HG03066 (cell line): ENCODE measurements at regions not wholly inside any gene's neighbourhood (a gene's known extent, or its start where the extent isn't known, plus 50 kb on each side); places are given as distances from the start of the nearest gene placed in this dataset.

Experiments
- ATAC-seq: cut with Tn5 transposase; IDR thresholded peaks from one replicate; pipeline ENCODE4 v1.9.1; 2021; ENCODE audit warnings: low read depth; ENCODE audit not compliant: unreplicated experiment

GRCh38 chr3:167898091-167898490 lies 162.6 kb downstream of the SERPINI1 start:
- no peak for ATAC-seq

GRCh38 chr3:167895684-167896083 lies 160.2 kb downstream of the SERPINI1 start:
- ATAC-seq: no peak

GRCh38 chr3:167895178-167895577 lies 159.7 kb downstream of the SERPINI1 start:
- ATAC-seq: no peak

GRCh38 chr3:167892205-167892604 lies 156.7 kb downstream of the SERPINI1 start:
- no peak for ATAC-seq

DNA sequence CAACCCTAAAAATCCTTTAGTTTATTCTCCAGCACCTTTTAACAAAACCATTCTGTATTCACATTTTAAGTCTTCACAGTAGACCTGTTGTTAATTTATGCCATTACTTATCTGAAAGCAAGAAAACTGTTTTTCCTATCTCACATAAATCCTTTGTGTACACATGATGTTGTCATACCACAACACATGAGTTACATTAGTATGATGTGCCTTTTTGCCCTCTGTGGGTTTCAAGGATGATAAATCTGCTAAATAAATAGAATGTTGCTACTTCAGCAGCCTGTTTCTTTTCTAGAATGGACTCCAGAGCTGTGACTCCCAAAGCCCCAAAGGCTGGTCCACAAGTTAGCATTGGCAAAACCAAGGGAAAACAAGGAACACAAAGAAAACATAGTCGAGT lies 151.6 kb downstream of the SERPINI1 start:
- no peak for ATAC-seq

DNA sequence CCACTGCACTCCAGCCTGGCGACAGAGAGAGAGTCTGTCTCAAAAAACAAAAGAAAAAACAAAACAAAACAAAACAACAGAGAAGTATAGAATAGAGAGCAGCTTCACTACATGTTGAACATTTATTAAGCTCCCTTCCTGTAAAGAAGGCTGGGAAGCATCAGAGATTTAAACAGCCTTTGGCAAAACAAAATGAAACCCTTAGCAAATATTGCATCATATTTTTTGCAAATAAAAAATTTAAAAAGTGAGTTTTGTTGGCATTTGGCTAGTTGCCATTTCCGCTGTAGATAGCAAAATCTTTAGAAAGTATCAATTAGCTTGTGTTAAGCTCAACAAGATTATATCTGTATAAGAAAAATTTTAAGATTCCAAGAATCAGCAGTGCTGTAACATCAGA lies 151.2 kb downstream of the SERPINI1 start:
- no peak for ATAC-seq

DNA sequence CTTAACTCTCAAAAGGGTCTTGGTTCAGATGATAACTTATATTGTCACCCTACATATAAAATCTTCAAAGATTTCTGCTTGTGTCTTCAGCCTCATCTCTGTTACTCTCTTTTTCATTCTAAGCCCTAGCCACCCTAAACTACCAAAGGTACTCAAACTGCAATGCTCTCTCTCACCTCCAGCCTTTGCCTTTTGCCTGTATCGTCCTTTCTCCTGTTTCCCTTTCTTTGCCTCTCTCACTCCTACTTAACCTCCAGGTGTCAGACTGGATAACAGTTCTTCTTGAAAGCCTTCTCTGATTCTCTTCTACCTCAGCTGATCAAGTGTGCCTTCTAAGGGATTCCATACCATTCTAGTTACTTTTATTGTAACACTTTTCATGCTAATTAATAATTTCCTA lies 149.8 kb downstream of the SERPINI1 start:
- ATAC-seq: no peak

GRCh38 chr3:167884481-167884880 lies 149.0 kb downstream of the SERPINI1 start:
- ATAC-seq: no peak

- no peak for ATAC-seq
Observed at GRCh38 chr3:167883452-167883851, 147.9 kb downstream of the SERPINI1 start.

GRCh38 chr3:167882057-167882667 lies 146.6 kb downstream of the SERPINI1 start:
- peak; percentile 87 for ATAC-seq

GRCh38 chr3:167880183-167880582 lies 144.7 kb downstream of the SERPINI1 start:
- no peak for ATAC-seq

- no peak for ATAC-seq
Observed at GRCh38 chr3:167876620-167877281, 141.2 kb downstream of the SERPINI1 start.
